Left forelimb (tissue), 1 donor: ENCODE measurements at regions not wholly inside any gene's neighbourhood (a gene's known extent, or its start where the extent isn't known, plus 50 kb on each side); places are given as distances from the start of the nearest gene placed in this dataset.

Experiments
- DNase-seq: peaks from one replicate; pipeline ENCODE4 v3.0.0-alpha.2; 2018; ENCODE audit warnings: low spot score

- no peak for DNase-seq
Measured at GRCh38 chr18:60980422-60981005, 352.7 kb upstream of the CDH20 start.

GRCh38 chr18:60981682-60982328 is 351.4 kb upstream of the CDH20 start:
- DNase-seq: no peak

GRCh38 chr18:60982329-60982695 is 350.9 kb upstream of the CDH20 start:
- DNase-seq: no peak

GRCh38 chr18:60982928-60983327 is 350.3 kb upstream of the CDH20 start:
- DNase-seq: no peak

- no peak for DNase-seq
Measured at GRCh38 chr18:60984510-60984909, 348.7 kb upstream of the CDH20 start.

- DNase-seq: no peak
Measured at GRCh38 chr18:60987963-60988362, 345.3 kb upstream of the CDH20 start.

GRCh38 chr18:60996326-60996725 is 336.9 kb upstream of the CDH20 start:
- DNase-seq: no peak

GRCh38 chr18:60996822-60997221 is 336.4 kb upstream of the CDH20 start:
- DNase-seq: no peak

GRCh38 chr18:61001138-61001537 is 332.1 kb upstream of the CDH20 start:
- DNase-seq: no peak

GRCh38 chr18:61006687-61007224 is 326.5 kb upstream of the CDH20 start:
- no peak for DNase-seq

- no peak for DNase-seq
Measured at GRCh38 chr18:61019338-61020301, 313.6 kb upstream of the CDH20 start.

- DNase-seq: no peak
Measured at GRCh38 chr18:61025596-61025995, 307.6 kb upstream of the CDH20 start.

GRCh38 chr18:61031626-61032025 is 301.6 kb upstream of the CDH20 start:
- no peak for DNase-seq

GRCh38 chr18:61034580-61034979 is 298.6 kb upstream of the CDH20 start:
- no peak for DNase-seq

GRCh38 chr18:61039251-61039650 is 294.0 kb upstream of the CDH20 start:
- DNase-seq: no peak

GRCh38 chr18:61047794-61048193 is 285.4 kb upstream of the CDH20 start:
- no peak for DNase-seq

- DNase-seq: no peak
Measured at GRCh38 chr18:61057443-61057842, 275.8 kb upstream of the CDH20 start.

GRCh38 chr18:61062258-61062657 is 271.0 kb upstream of the CDH20 start:
- DNase-seq: no peak

- no peak for DNase-seq
Measured at GRCh38 chr18:61064911-61065310, 268.3 kb upstream of the CDH20 start.

GRCh38 chr18:61076986-61077385 is 256.2 kb upstream of the CDH20 start:
- DNase-seq: no peak

GRCh38 chr18:61079714-61080113 is 253.5 kb upstream of the CDH20 start:
- no peak for DNase-seq

GRCh38 chr18:61080954-61081528 is 252.2 kb upstream of the CDH20 start:
- no peak for DNase-seq
